Subcutaneous abdominal adipose tissue (tissue), 5 donors: ENCODE measurements at regions not wholly inside any gene's neighbourhood (a gene's known extent, or its start where the extent isn't known, plus 50 kb on each side); places are given as distances from the start of the nearest gene placed in this dataset.

ENCODE experiments used
- H3K27ac ChIP-seq: one replicate; pipeline ENCODE4 v1.7.0; 2013; ENCODE audit warnings: low read depth, mild to moderate bottlenecking, inconsistent platforms, low read length, moderate library complexity
- H3K27me3 ChIP-seq, 5 donors: one replicate each; pipeline ENCODE4 v1.7.0; 2013; ENCODE audit warnings: low read length in 5 of 5, inconsistent platforms in 1 of 5; ENCODE audit not compliant: control insufficient read depth in 5 of 5, insufficient read depth in 4 of 5
- H3K36me3 ChIP-seq, 5 donors: one replicate each; pipeline ENCODE4 v1.7.0; 2013; ENCODE audit warnings: low read length in 5 of 5; ENCODE audit not compliant: control insufficient read depth in 5 of 5, insufficient read depth in 5 of 5
- H3K4me1 ChIP-seq, 5 donors: one replicate each; pipeline ENCODE4 v1.7.0; 2013; ENCODE audit warnings: low read length in 5 of 5, mild to moderate bottlenecking in 3 of 5, moderate library complexity in 1 of 5; ENCODE audit not compliant: control insufficient read depth in 5 of 5, insufficient read depth in 5 of 5
- H3K4me3 ChIP-seq, 5 donors: one replicate each; pipeline ENCODE4 v1.7.0; 2013; ENCODE audit warnings: low read length in 5 of 5, low read depth in 1 of 5
- H3K9ac ChIP-seq, 5 donors: one replicate each; pipeline ENCODE4 v1.7.0; 2013; ENCODE audit warnings: low read length in 5 of 5, mild to moderate bottlenecking in 4 of 5, moderate library complexity in 3 of 5
- H3K9me3 ChIP-seq, 5 donors: one replicate each; pipeline ENCODE4 v1.7.0; 2013; ENCODE audit warnings: low read length in 5 of 5; ENCODE audit not compliant: control insufficient read depth in 5 of 5
- donor health status: healthy.
- donor health status: healthy.
- donor health status: healthy.
- donor health status: healthy.
- donor health status: healthy.

- H3K4me3 ChIP-seq, result peak overlapping the region; percentile 13 to 56 (median 41)
- H3K4me1 ChIP-seq, result peaks cover 8 to 34% (median 33%) of the 10 kb centered on the region in 5 donors
- H3K27ac ChIP-seq, result peak overlapping the region; percentile 94
- peak overlapping the region; percentile 26 to 76 (median 48) for H3K9ac ChIP-seq
- no peaks in the 10 kb centered on the region for H3K27me3 ChIP-seq
- no peaks in the 10 kb centered on the region for H3K36me3 ChIP-seq
- H3K9me3 ChIP-seq, result no peaks in the 10 kb centered on the region
Observed at GRCh38 chr10:78974617-78975317, 94.0 kb upstream of the ZMIZ1 start.

GRCh38 chr10:78975926-78976325 is 92.8 kb upstream of the ZMIZ1 start:
- H3K4me3 ChIP-seq, result no peak overlapping the region
- H3K9me3 ChIP-seq, result no peaks in the 10 kb centered on the region
- H3K27ac ChIP-seq, result no peak overlapping the region
- H3K36me3 ChIP-seq, result no peaks in the 10 kb centered on the region
- H3K4me1 ChIP-seq, result peaks cover 8 to 33% (median 32%) of the 10 kb centered on the region in 5 donors
- H3K27me3 ChIP-seq, result no peaks in the 10 kb centered on the region
- H3K9ac ChIP-seq, result no peak overlapping the region

GRCh38 chr10:78976825-78977755 is 91.7 kb upstream of the ZMIZ1 start:
- Histone ChIP-seq H3K27me3 (no peaks in the 10 kb centered on the region), H3K4me1 (peaks cover 8 to 31% (median 26%) of the 10 kb centered on the region in 5 donors), H3K9me3 (no peaks in the 10 kb centered on the region), H3K9ac (no peak overlapping the region), H3K36me3 (no peaks in the 10 kb centered on the region), H3K4me3 (no peak overlapping the region), H3K27ac (no peak overlapping the region)

GRCh38 chr10:78979938-78980337 is 88.8 kb upstream of the ZMIZ1 start:
- H3K4me1 ChIP-seq, result peaks cover under 1 to 8% (median 4%) of the 10 kb centered on the region in 5 donors
- no peak overlapping the region for H3K4me3 ChIP-seq
- no peaks in the 10 kb centered on the region for H3K9me3 ChIP-seq
- no peak overlapping the region for H3K9ac ChIP-seq
- H3K27ac ChIP-seq, result no peak overlapping the region
- no peaks in the 10 kb centered on the region for H3K27me3 ChIP-seq
- no peaks in the 10 kb centered on the region for H3K36me3 ChIP-seq

GRCh38 chr10:78980354-78980753 is 88.4 kb upstream of the ZMIZ1 start:
- Histone ChIP-seq H3K4me3 (no peak overlapping the region), H3K4me1 (peaks cover 0 to 4% (median 0%) of the 10 kb centered on the region in 5 donors), H3K27ac (no peak overlapping the region), H3K36me3 (no peaks in the 10 kb centered on the region), H3K9ac (no peak overlapping the region), H3K9me3 (no peaks in the 10 kb centered on the region), H3K27me3 (no peaks in the 10 kb centered on the region)

GRCh38 chr10:78980815-78981214 is 88.0 kb upstream of the ZMIZ1 start:
- Histone ChIP-seq H3K36me3 (no peaks in the 10 kb centered on the region), H3K9me3 (no peaks in the 10 kb centered on the region), H3K9ac (no peak overlapping the region), H3K27me3 (no peaks in the 10 kb centered on the region), H3K4me1 (peaks cover 0 to 3% (median 0%) of the 10 kb centered on the region in 5 donors), H3K27ac (no peak overlapping the region), H3K4me3 (no peak overlapping the region)

GRCh38 chr10:78981257-78981969 is 87.4 kb upstream of the ZMIZ1 start:
- H3K27me3 ChIP-seq, result peaks cover 0 to 4% (median 0%) of the 10 kb centered on the region in 5 donors
- no peak overlapping the region for H3K4me3 ChIP-seq
- H3K27ac ChIP-seq, result no peak overlapping the region
- H3K36me3 ChIP-seq, result no peaks in the 10 kb centered on the region
- H3K9ac ChIP-seq, result no peak overlapping the region
- peaks cover 0 to 3% (median 0%) of the 10 kb centered on the region in 5 donors for H3K4me1 ChIP-seq
- H3K9me3 ChIP-seq, result no peaks in the 10 kb centered on the region

GRCh38 chr10:78981970-78982281 is 86.8 kb upstream of the ZMIZ1 start:
- no peak overlapping the region for H3K27ac ChIP-seq
- H3K9ac ChIP-seq, result no peak overlapping the region
- peaks cover 0 to 3% (median 0%) of the 10 kb centered on the region in 5 donors for H3K4me1 ChIP-seq
- no peaks in the 10 kb centered on the region for H3K9me3 ChIP-seq
- peaks cover 0 to 4% (median 0%) of the 10 kb centered on the region in 5 donors for H3K27me3 ChIP-seq
- no peaks in the 10 kb centered on the region for H3K36me3 ChIP-seq
- no peak overlapping the region for H3K4me3 ChIP-seq

- H3K9me3 ChIP-seq, result no peaks in the 10 kb centered on the region
- H3K27ac ChIP-seq, result no peak overlapping the region
- H3K4me1 ChIP-seq, result peaks cover 0 to 3% (median 0%) of the 10 kb centered on the region in 5 donors
Observed at GRCh38 chr10:78982726-78983125, 86.0 kb upstream of the ZMIZ1 start.

More at GRCh38 chr10:78982726-78983125, 86.0 kb upstream of the ZMIZ1 start:
- H3K9ac ChIP-seq, result no peak overlapping the region
- no peaks in the 10 kb centered on the region for H3K36me3 ChIP-seq
- H3K27me3 ChIP-seq, result peaks cover 0 to 4% (median 0%) of the 10 kb centered on the region in 5 donors
- H3K4me3 ChIP-seq, result no peak overlapping the region
